Mesenchymal stem cell (in vitro differentiated cells and primary cell): ENCODE measurements at regions not wholly inside any gene's neighbourhood (a gene's known extent, or its start where the extent isn't known, plus 50 kb on each side); places are given as distances from the start of the nearest gene placed in this dataset.

Source experiments
- DNase-seq: peaks from one replicate; pipeline ENCODE4 v3.0.0-alpha.2; 2013
- H2AFZ ChIP-seq: one replicate; pipeline ENCODE4 v1.6.1; 2013; ENCODE audit warnings: low read depth, mild to moderate bottlenecking, control low read depth, inconsistent platforms, low read length, moderate library complexity
- H2AK5ac ChIP-seq: 2 replicates; pipeline ENCODE4 v1.6.1; 2013; ENCODE audit warnings: low read length, moderate library complexity, mild to moderate bottlenecking, inconsistent platforms; ENCODE audit not compliant: severe bottlenecking
- H2BK120ac ChIP-seq: one replicate; pipeline ENCODE4 v1.6.1; 2013; ENCODE audit warnings: low read depth, mild to moderate bottlenecking, inconsistent platforms, low read length, moderate library complexity
- H2BK12ac ChIP-seq, 2 experiments: one replicate each; pipeline ENCODE4 v1.6.1; 2013; ENCODE audit warnings: inconsistent platforms in 2 of 2, low read length in 2 of 2, mild to moderate bottlenecking in 2 of 2, moderate library complexity in 2 of 2, control low read depth in 1 of 2
- H2BK15ac ChIP-seq: one replicate; pipeline ENCODE4 v1.6.1; 2013; ENCODE audit warnings: mild to moderate bottlenecking, low read depth, inconsistent platforms; ENCODE audit not compliant: poor library complexity, severe bottlenecking
- H2BK5ac ChIP-seq: 2 replicates; pipeline ENCODE4 v1.6.1; 2013; ENCODE audit warnings: low read depth, mild to moderate bottlenecking, low read length, control low read depth, inconsistent platforms; ENCODE audit not compliant: poor library complexity, severe bottlenecking
- H3K14ac ChIP-seq, 2 experiments: one replicate each; pipeline ENCODE4 v1.6.1; 2013; ENCODE audit warnings: inconsistent platforms in 2 of 2, low read length in 2 of 2, control low read depth in 1 of 2, mild to moderate bottlenecking in 1 of 2, moderate library complexity in 1 of 2
- H3K18ac ChIP-seq, 2 experiments: one replicate each; pipeline ENCODE4 v1.6.1; 2013; ENCODE audit warnings: inconsistent platforms in 2 of 2, low read length in 2 of 2, control low read depth in 1 of 2, low read depth in 1 of 2, mild to moderate bottlenecking in 1 of 2
- H3K23ac ChIP-seq, 2 experiments: one replicate each; pipeline ENCODE4 v1.6.1; 2013; ENCODE audit warnings: inconsistent platforms in 2 of 2, low read length in 2 of 2, mild to moderate bottlenecking in 2 of 2, moderate library complexity in 2 of 2, control low read depth in 1 of 2
- H3K27ac ChIP-seq: 2 replicates; pipeline ENCODE4 v1.5.1; 2013; ENCODE audit warnings: mild to moderate bottlenecking, moderate library complexity, low read length, control low read depth, inconsistent platforms; ENCODE audit not compliant: poor library complexity, severe bottlenecking
- H3K27me3 ChIP-seq, 2 experiments: 2 replicates each; pipeline versions ENCODE4 v1.6.1 to v1.7.0; 2013; ENCODE audit warnings: low read length in 2 of 2, mild to moderate bottlenecking in 2 of 2, moderate library complexity in 2 of 2, control low read depth in 1 of 2, inconsistent platforms in 1 of 2; ENCODE audit not compliant: control insufficient read depth in 1 of 2, insufficient read depth in 1 of 2
- H3K36me3 ChIP-seq, 2 experiments: 2 replicates each; pipeline versions ENCODE4 v1.6.1 to v1.7.0; 2013; ENCODE audit warnings: low read length in 2 of 2, control low read depth in 1 of 2, inconsistent platforms in 1 of 2, low read depth in 1 of 2, mild to moderate bottlenecking in 1 of 2; ENCODE audit not compliant: insufficient read depth in 2 of 2, control insufficient read depth in 1 of 2
- H3K4ac ChIP-seq, 2 experiments: one replicate each; pipeline ENCODE4 v1.6.1; 2013; ENCODE audit warnings: inconsistent platforms in 2 of 2, low read length in 2 of 2, mild to moderate bottlenecking in 2 of 2, moderate library complexity in 2 of 2, control low read depth in 1 of 2, low read depth in 1 of 2
- H3K4me1 ChIP-seq: 2 replicates; pipeline ENCODE4 v1.6.1; 2013; ENCODE audit warnings: low read depth, low read length, control low read depth; ENCODE audit not compliant: control insufficient read depth, insufficient read depth
- H3K4me2 ChIP-seq: 2 replicates; pipeline ENCODE4 v1.6.1; 2013; ENCODE audit warnings: low read length, mild to moderate bottlenecking, inconsistent platforms; ENCODE audit not compliant: poor library complexity, severe bottlenecking
- H3K4me3 ChIP-seq, 2 experiments: 2 replicates each; pipeline versions ENCODE4 v1.5.1 to v1.7.0; 2013; ENCODE audit warnings: low read length in 2 of 2, mild to moderate bottlenecking in 2 of 2, control low read depth in 1 of 2, low read depth in 1 of 2; ENCODE audit not compliant: insufficient read depth in 1 of 2
- H3K79me1 ChIP-seq: replicated peaks from 2 replicates; pipeline ENCODE4 v1.6.1; 2013; ENCODE audit warnings: mild to moderate bottlenecking, control low read depth, low read length, inconsistent platforms; ENCODE audit not compliant: poor library complexity, severe bottlenecking
- H3K9ac ChIP-seq: 2 replicates; pipeline ENCODE4 v1.7.0; 2013; ENCODE audit warnings: mild to moderate bottlenecking, low read length, moderate library complexity
- H3K9me3 ChIP-seq: 2 replicates; pipeline ENCODE4 v1.7.0; 2013; ENCODE audit warnings: mild to moderate bottlenecking, low read length; ENCODE audit not compliant: control insufficient read depth
- H4K8ac ChIP-seq: one replicate; pipeline ENCODE4 v1.6.1; 2013; ENCODE audit warnings: inconsistent platforms, mild to moderate bottlenecking, low read length, moderate library complexity
- H4K91ac ChIP-seq: one replicate; pipeline ENCODE4 v1.6.1; 2013; ENCODE audit warnings: mild to moderate bottlenecking, low read length, inconsistent platforms
- WGBS: methylation state at CpG from one replicate; pipeline ENCODE4 v1.1.7; 2013; ENCODE audit warnings: mixed read lengths; 5-methylcytosine and 5-hydroxymethylcytosine counted together

DNA sequence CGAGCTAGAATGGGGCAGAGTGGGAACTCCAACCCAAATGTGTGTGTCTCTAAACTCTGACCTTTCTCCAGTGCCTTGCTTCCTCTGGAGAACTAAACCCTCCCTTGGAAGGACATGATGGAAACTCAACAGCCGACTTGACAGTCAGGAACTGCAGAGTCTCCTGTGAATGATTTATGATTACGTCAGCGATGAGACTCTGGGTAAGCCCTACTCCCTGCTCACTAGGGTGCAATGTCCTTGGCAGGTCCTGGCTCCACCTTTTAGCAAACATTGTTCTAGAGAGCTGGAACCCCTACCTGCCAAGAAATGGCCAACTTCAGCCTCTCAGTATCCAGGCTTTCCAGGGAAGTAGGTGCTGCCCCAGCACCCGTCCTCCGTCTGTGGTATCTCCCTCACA lies 96.1 kb upstream of the CD82 start:
- Histone ChIP-seq H2BK5ac (no peak overlapping the region), H3K23ac (no peak overlapping the region), H3K36me3 (no peaks in the 10 kb centered on the region), H2AFZ (no peak overlapping the region), H2BK120ac (no peak overlapping the region), H4K8ac (no peak overlapping the region), H3K4me3 (no peak overlapping the region), H3K9ac (no peak overlapping the region), H2BK15ac (no peak overlapping the region), H3K18ac (no peak overlapping the region), H3K4ac (no peak overlapping the region), H4K91ac (no peak overlapping the region), H3K79me1 (no peaks in the 10 kb centered on the region), H3K4me2 (no peak overlapping the region), H3K27me3 (peaks cover 48 to 82% of the 10 kb centered on the region in 2 experiments), H2AK5ac (no peak overlapping the region), H2BK12ac (no peak overlapping the region), H3K4me1 (peaks cover 5% of the 10 kb centered on the region), H3K9me3 (peaks cover 11% of the 10 kb centered on the region), H3K14ac (no peak overlapping the region), H3K27ac (no peak overlapping the region)
- WGBS: 78% methylated on average over 6 of the region's 6 CpGs
- no peak for DNase-seq

DNA sequence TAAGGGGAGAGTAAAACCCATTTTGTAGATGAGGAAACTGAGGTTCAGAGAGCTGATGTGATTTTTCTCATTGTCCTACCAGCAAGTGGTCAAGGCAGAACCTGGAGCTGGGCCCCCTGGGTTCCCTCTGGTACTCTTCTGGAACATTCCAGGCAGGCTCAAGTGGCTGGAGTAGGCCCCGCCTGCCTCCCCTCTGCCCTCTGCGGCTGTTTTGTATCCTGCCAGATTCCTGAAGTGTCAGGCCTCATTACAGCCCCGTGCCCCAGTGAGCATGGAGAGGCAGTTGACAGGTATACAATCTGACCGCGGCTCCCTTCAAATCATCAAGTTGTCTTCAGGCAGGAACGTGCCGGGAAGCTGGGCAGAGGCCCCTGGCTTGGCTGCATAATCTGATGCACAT lies 94.6 kb upstream of the CD82 start:
- no peak overlapping the region for H3K4ac ChIP-seq
- H3K79me1 ChIP-seq: no peaks in the 10 kb centered on the region
- H2BK12ac ChIP-seq: no peak overlapping the region
- 62% methylated on average over 7 of the region's 7 CpGs for WGBS
- H3K4me2 ChIP-seq: no peak overlapping the region
- H2AK5ac ChIP-seq: no peak overlapping the region
- no peak overlapping the region for H2BK5ac ChIP-seq
- no peak overlapping the region for H3K9ac ChIP-seq
- no peak overlapping the region for H4K91ac ChIP-seq
- peaks cover 57 to 87% of the 10 kb centered on the region in 2 experiments for H3K27me3 ChIP-seq
- no peaks in the 10 kb centered on the region for H3K36me3 ChIP-seq
- H3K18ac ChIP-seq: no peak overlapping the region
- H3K14ac ChIP-seq: no peak overlapping the region
- no peak overlapping the region for H3K4me3 ChIP-seq
- no peak overlapping the region for H2BK15ac ChIP-seq
- no peak overlapping the region for H4K8ac ChIP-seq
- H3K23ac ChIP-seq: no peak overlapping the region
- no peak for DNase-seq
- H2BK120ac ChIP-seq: no peak overlapping the region
- H3K27ac ChIP-seq: no peak overlapping the region
- no peaks in the 10 kb centered on the region for H3K9me3 ChIP-seq
- no peak overlapping the region for H2AFZ ChIP-seq
- peaks cover 5% of the 10 kb centered on the region for H3K4me1 ChIP-seq

DNA sequence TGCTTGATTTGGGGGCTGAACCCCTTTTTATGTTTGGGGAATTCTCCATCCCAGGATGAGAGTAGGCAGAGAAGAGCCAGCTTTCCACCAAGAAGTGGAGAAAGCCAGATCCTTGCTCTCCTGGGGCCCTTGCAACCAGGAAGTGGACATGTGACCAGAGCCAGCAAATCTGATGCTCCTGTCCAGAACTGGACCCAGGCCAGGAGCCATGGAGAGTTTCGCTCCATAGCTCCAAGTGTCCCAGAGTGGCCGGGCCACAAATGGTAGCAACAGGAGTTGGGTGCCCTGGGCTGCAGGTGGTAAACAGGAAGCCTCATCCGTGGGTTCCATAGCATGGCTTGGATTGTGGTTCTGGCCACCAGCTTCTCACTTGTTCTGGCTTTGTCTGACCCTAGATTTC lies 93.9 kb upstream of the CD82 start:
- Histone ChIP-seq H3K9me3 (no peaks in the 10 kb centered on the region), H4K8ac (no peak overlapping the region), H3K4me3 (no peak overlapping the region), H3K18ac (no peak overlapping the region), H3K36me3 (no peaks in the 10 kb centered on the region), H2BK5ac (no peak overlapping the region), H3K4me2 (no peak overlapping the region), H2AFZ (no peak overlapping the region), H3K4ac (no peak overlapping the region), H2BK15ac (no peak overlapping the region), H3K14ac (no peak overlapping the region), H4K91ac (no peak overlapping the region), H3K4me1 (peaks cover 5% of the 10 kb centered on the region), H2BK12ac (no peak overlapping the region), H3K23ac (no peak overlapping the region), H3K27me3 (peaks cover 64 to 88% of the 10 kb centered on the region in 2 experiments), H3K79me1 (no peaks in the 10 kb centered on the region), H3K9ac (no peak overlapping the region), H3K27ac (no peak overlapping the region), H2BK120ac (no peak overlapping the region), H2AK5ac (no peak overlapping the region)
- no peak for DNase-seq
- 79% methylated on average over 3 of the region's 3 CpGs for WGBS

DNA sequence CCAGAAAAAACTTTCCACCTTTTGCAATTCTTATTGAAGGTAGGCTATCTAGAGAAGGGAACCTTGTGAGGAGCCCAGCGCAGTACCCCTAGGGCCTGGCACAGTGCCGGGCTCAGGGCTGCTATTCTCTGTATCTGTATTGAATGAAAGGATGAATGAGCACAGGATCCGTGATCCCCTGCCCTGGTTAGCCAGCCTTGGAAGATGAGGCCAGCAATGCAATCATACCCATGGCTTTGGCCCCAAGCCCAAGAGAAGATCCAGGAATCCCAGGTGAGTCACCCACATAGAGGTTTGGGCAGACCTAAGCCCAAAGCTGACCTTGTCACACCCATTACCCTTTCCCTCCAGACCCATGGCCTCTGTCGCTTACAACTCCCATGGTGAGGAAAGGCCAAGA lies 92.5 kb upstream of the CD82 start:
- Histone ChIP-seq H3K36me3 (no peaks in the 10 kb centered on the region), H3K4me2 (no peak overlapping the region), H4K91ac (no peak overlapping the region), H2AFZ (no peak overlapping the region), H3K79me1 (no peaks in the 10 kb centered on the region), H3K14ac (no peak overlapping the region), H3K27ac (no peak overlapping the region), H2BK5ac (no peak overlapping the region), H3K4ac (no peak overlapping the region), H2BK15ac (no peak overlapping the region), H3K27me3 (peaks cover 62 to 83% of the 10 kb centered on the region in 2 experiments), H3K23ac (no peak overlapping the region), H3K18ac (no peak overlapping the region), H2AK5ac (no peak overlapping the region), H3K9ac (no peak overlapping the region), H3K4me3 (no peak overlapping the region), H2BK120ac (no peak overlapping the region), H2BK12ac (no peak overlapping the region), H3K9me3 (no peaks in the 10 kb centered on the region), H4K8ac (no peak overlapping the region), H3K4me1 (no peaks in the 10 kb centered on the region)
- 94% methylated on average over 3 of the region's 4 CpGs for whole genome bisulfite sequencing
- no peak for DNase-seq
